GM12878 (cell line): ENCODE measurements at regions not wholly inside any gene's neighbourhood (a gene's known extent, or its start where the extent isn't known, plus 50 kb on each side); places are given as distances from the start of the nearest gene placed in this dataset.

Experiments used
- ATAC-seq: fragments of 200-7000 bp; cut with Tn5 transposase; 3 replicates; pipeline ENCODE4 v1.9.1; 2020; ENCODE audit warnings: mild to moderate bottlenecking, moderate library complexity
- BruUV-seq: library from RNA; stranded (reverse); fragments of 400-500 nt; replicated peaks from 2 replicates; lab custom pipeline; 2021; lab: Mats Ljungman, UMichigan
- CTCF ChIA-PET: fragments of 300-600 bp; sonication (Branson Sonifier 250); formaldehyde crosslinking; extraction: SDS; loops from one replicate; lab custom pipeline; 2021; ENCODE audit warnings: inconsistent platforms; lab: Yijun Ruan, JAX
- POLR2A ChIA-PET: fragments of 350-600 bp; formaldehyde crosslinking; extraction: SDS; loops from one replicate; lab custom pipeline; 2021; ENCODE audit warnings: inconsistent platforms; lab: Charles Lee
- RAD21 ChIA-PET: fragments of 300-600 bp; sonication (Branson Sonifier 250); formaldehyde crosslinking; loops from one replicate; lab custom pipeline; 2023; ENCODE audit warnings: antibody characterized with exemption; ENCODE audit not compliant: unreplicated experiment; lab: Charles Lee
- SMC1A ChIA-PET: fragments of 300-600 bp; sonication (Branson Sonifier 250); formaldehyde crosslinking; loops from one replicate; lab custom pipeline; 2023; ENCODE audit not compliant: unreplicated experiment, uncharacterized antibody; lab: Charles Lee
- DNase-seq: peaks from one replicate; pipeline ENCODE4 v3.0.0-alpha.2; 2011; ENCODE audit warnings: low read depth, low spot score
- FAIRE-seq: peaks from 3 replicates; lab custom pipeline; 2011; peaks lifted over from hg19 to GRCh38; lab: Jason Lieb, UNC
- H2AFZ ChIP-seq: 2 replicates; pipeline ENCODE4 v1.6.0; 2011; ENCODE audit warnings: low read depth, low read length, control low read depth; ENCODE audit not compliant: control insufficient read depth
- H3K27ac ChIP-seq: 2 replicates; pipeline ENCODE4 v1.5.1; 2011; ENCODE audit warnings: control low read depth; ENCODE audit not compliant: control insufficient read depth, insufficient read depth
- H3K27me3 ChIP-seq, 2 experiments: replicated peaks in 1 of 2; 2 replicates each; pipeline versions ENCODE4 v1.6.0 to v1.6.1; 2011; ENCODE audit warnings: low read length in 1 of 2; ENCODE audit not compliant: control insufficient read depth in 2 of 2, insufficient read depth in 2 of 2
- H3K36me3 ChIP-seq, 2 experiments: 2 replicates each; pipeline ENCODE4 v1.5.1; 2011; ENCODE audit warnings: low read length in 1 of 2; ENCODE audit not compliant: control insufficient read depth in 2 of 2, insufficient read depth in 2 of 2
- H3K4me1 ChIP-seq: 2 replicates; pipeline ENCODE4 v1.6.1; 2011; ENCODE audit warnings: mild to moderate bottlenecking, low read length, moderate library complexity, mixed read lengths; ENCODE audit not compliant: control insufficient read depth, insufficient read depth
- H3K4me2 ChIP-seq: 2 replicates; pipeline ENCODE4 v1.6.0; 2011; ENCODE audit warnings: control low read depth; ENCODE audit not compliant: control insufficient read depth, insufficient read depth
- H3K4me3 ChIP-seq: fragments of 200-600 bp; sonication (generic); 2 replicates; pipeline ENCODE4 v1.5.1; 2016
- H3K79me2 ChIP-seq: 2 replicates; pipeline ENCODE4 v1.6.0; 2011; ENCODE audit warnings: low read length; ENCODE audit not compliant: control insufficient read depth, insufficient read depth
- H3K9ac ChIP-seq: 2 replicates; pipeline ENCODE4 v1.8.0; 2011; ENCODE audit warnings: low read length, control low read depth, mixed read lengths; ENCODE audit not compliant: control insufficient read depth, insufficient read depth
- H3K9me3 ChIP-seq: replicated peaks from 3 replicates; pipeline ENCODE4 v1.5.1; 2011; ENCODE audit warnings: mild to moderate bottlenecking, low read length; ENCODE audit not compliant: control insufficient read depth, insufficient read depth
- H4K20me1 ChIP-seq: 2 replicates; pipeline ENCODE4 v1.6.0; 2011; ENCODE audit not compliant: control insufficient read depth, insufficient read depth
- ASH2L ChIP-seq: fragments of 300-600, 200-600 bp; sonication (generic); IDR thresholded peaks from 2 replicates; pipeline ENCODE4 v1.6.1; 2017; ENCODE audit warnings: low read depth, mild to moderate bottlenecking, borderline replicate concordance
- ATF2 ChIP-seq: IDR thresholded peaks from 2 replicates; pipeline ENCODE4 v1.6.1; 2012; ENCODE audit warnings: low read length, inconsistent platforms
- CHD1 ChIP-seq: IDR thresholded peaks from 2 replicates; pipeline ENCODE4 v1.6.1; 2012; ENCODE audit warnings: low read depth, low read length, improper control_type of control experiment
- CTCF ChIP-seq, 3 experiments: IDR thresholded peaks in 2 of 3; conservative IDR thresholded peaks in 1 of 3; 2 replicates each; pipeline ENCODE4 v1.5.1; 2011; ENCODE audit warnings: low read depth in 3 of 3, low read length in 3 of 3, mild to moderate bottlenecking in 3 of 3, control low read depth in 2 of 3, moderate library complexity in 2 of 3, inconsistent platforms in 1 of 3, mixed read lengths in 1 of 3; ENCODE audit not compliant: control insufficient read depth in 2 of 3, insufficient read depth in 1 of 3; ENCODE audit errors: extremely low read depth in 1 of 3
- ESRRA ChIP-seq: IDR thresholded peaks from 2 replicates; pipeline ENCODE4 v1.6.1; 2012; ENCODE audit warnings: mild to moderate bottlenecking, low read length, improper control_type of control experiment
- HDAC2 ChIP-seq: fragments of 200-600 bp; sonication (generic); IDR thresholded peaks from 2 replicates; pipeline ENCODE4 v1.6.1; 2017
- JUNB ChIP-seq: IDR thresholded peaks from 2 replicates; pipeline ENCODE4 v1.6.1; 2016; ENCODE audit warnings: antibody characterized with exemption, mild to moderate bottlenecking
- REST ChIP-seq: IDR thresholded peaks from 2 replicates; pipeline ENCODE4 v1.6.1; 2012; ENCODE audit warnings: mild to moderate bottlenecking, low read depth, low read length
- TCF3 ChIP-seq: IDR thresholded peaks from 2 replicates; pipeline ENCODE4 v1.6.1; 2012; ENCODE audit warnings: low read depth, mild to moderate bottlenecking, low read length, borderline replicate concordance; ENCODE audit not compliant: insufficient read depth
- WGBS: methylation state at CpG from one replicate; pipeline ENCODE4 v1.1.6; 2016; ENCODE audit warnings: low lambda C conversion rate; ENCODE audit not compliant: insufficient replicate concordance, insufficient coverage; ENCODE audit errors: missing lambda C conversion rate; 5-methylcytosine and 5-hydroxymethylcytosine counted together
- in situ Hi-C: fragments of 300-500 bp; cut with MboI; formaldehyde crosslinking; loops from 9 replicates; pipeline ENCODE4 v1.14.3; 2018; ENCODE audit warnings: mixed read lengths
- intact Hi-C: fragments of 100-400 bp; cut with micrococcal nuclease; formaldehyde crosslinking; loops from one replicate; pipeline ENCODE4 v1.14.2; 2022; ENCODE audit not compliant: unreplicated experiment

- no peak for TF ChIP-seq TCF3
- TF ChIP-seq CHD1: no peak
- TF ChIP-seq HDAC2: no peak
- TF ChIP-seq ASH2L: no peak
- no peak for TF ChIP-seq ATF2
- no peak for TF ChIP-seq ESRRA
- no peak for TF ChIP-seq JUNB
- no peak for TF ChIP-seq CTCF (IDR thresholded peaks at IDR 0.05 in 2 of 3, conservative IDR thresholded peaks at IDR 0.05 in 1 of 3; ENCODE audit: control insufficient read depth in 2 of 3, extremely low read depth in 1 of 3, insufficient read depth in 1 of 3, low read depth in 3 of 3, low read length in 3 of 3)
- TF ChIP-seq, all 136 proteins: peak for 0
Measured at GRCh38 chr9:129394061-129394885, 216.2 kb upstream of the IER5L start (continued).

GRCh38 chr9:129393064-129393463 lies 215.0 kb upstream of the IER5L start:
- Histone ChIP-seq H4K20me1 (no peaks in the 10 kb centered on the region), H3K27ac (no peak overlapping the region), H3K79me2 (no peaks in the 10 kb centered on the region), H3K4me2 (no peak overlapping the region)
- ATAC-seq: no peak
- no peak for TF ChIP-seq REST
- TF ChIP-seq, all 136 proteins: peak for 0
- no peak overlapping the region for H2AFZ ChIP-seq
- ChIA-PET SMC1A (no interaction called here), POLR2A (no interaction called here), CTCF (no interaction called here), RAD21 (no interaction called here)
- H3K36me3 ChIP-seq: no peaks in the 10 kb centered on the region
- H3K4me1 ChIP-seq: no peaks in the 10 kb centered on the region
- no peak for DNase-seq
- intact Hi-C loops: no loop called here
- WGBS: 16% methylated on average over 5 of the region's 5 CpGs
- no peak overlapping the region for H3K4me3 ChIP-seq
- BruUV-seq: no TSS peak
- H3K9me3 ChIP-seq: no peaks in the 10 kb centered on the region
- H3K9ac ChIP-seq: no peak overlapping the region
- in situ Hi-C loops: no loop called here
- no peaks in the 10 kb centered on the region for H3K27me3 ChIP-seq
- FAIRE-seq: no peak
